DMS 273 treated with DMSO at 0.1 percent for 48 hours (cell line): ENCODE measurements at regions not wholly inside any gene's neighbourhood (a gene's known extent, or its start where the extent isn't known, plus 50 kb on each side); places are given as distances from the start of the nearest gene placed in this dataset.
"Not testable (repeated sequence)": the region's sequence is repeated elsewhere in the genome, so short reads cannot be mapped to it uniquely, and the experiment has no call there.

Experiments used
- DNase-seq: peaks from one replicate; lab custom pipeline; 2025; lab: John Stamatoyannopoulos, UW

DNA sequence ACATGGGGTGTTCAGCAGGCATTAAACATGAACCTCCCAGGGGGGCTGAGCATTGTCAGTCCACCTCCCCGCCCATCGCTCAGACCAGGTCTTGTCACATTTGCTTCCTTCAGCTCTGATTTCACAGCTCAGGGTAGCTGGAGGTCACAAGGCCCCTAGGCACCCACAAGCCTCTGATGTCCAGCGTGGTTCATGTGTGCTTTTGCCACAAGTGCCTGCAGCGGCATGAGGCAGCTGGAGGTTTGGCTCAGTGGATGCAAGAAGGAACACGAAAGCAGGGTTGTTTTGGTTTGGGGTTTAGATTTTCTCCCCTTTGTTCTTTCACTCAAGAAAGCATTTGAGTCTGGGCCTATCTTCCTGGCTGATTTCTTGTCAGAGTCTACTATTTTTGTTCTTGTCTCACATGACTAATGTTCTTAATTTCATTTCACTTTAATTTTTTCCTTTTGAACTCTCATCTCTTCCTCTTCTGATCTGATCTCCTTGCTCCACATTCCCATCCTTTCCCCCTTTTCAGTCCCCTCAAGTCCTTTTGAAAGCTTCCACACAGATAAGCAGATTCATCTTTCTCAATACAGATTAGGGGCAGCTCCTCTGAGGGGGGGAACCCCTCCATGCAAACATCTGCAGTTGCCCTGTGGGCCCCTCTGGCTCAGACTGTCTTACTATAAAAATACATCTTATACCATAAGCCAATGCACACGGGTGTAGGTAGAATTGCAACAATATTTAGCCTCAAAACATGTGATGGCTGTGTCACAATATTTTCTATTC is 68.1 kb upstream of the CEP85L start:
- no peak for DNase-seq

DNA sequence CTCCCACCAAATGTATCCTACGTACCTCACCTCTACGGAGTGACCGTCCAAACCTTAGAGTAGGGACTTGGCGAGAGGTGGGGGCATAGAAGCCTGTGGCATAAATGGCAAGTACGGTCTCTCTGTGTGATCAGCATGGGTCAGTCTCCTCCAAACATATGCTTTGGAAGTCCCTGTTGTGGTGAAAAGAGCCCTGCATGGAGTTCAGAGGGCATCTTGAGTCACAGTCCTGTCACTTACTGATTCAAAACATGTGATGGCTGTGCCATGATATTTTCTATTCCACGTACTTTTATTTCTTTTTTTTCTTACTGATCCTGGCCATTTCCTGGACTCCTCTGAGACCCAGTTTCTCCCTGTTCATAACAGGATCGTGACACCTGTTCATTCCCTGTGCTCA is 67.5 kb upstream of the CEP85L start:
- DNase-seq = no peak

DNA sequence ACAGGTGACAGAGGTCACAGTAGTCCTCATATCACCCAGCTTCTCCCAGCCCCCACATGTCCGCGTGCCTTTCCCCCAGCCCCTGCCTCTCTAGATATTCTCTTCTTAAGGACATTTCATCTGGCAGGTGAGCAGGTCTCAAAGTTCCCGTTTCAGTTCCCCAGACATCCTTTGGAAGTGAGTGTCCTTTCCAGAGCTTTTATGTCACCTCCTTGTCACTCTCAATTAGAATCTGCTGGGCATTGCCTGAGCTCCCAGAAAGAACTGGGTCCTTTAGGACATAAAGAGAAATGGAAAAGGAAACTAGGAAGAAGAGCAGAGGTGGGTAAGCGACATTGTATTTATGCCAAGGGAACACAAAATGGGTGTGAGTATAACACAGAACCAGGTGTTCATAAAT is 66.9 kb upstream of the CEP85L start:
- DNase-seq = no peak

DNA sequence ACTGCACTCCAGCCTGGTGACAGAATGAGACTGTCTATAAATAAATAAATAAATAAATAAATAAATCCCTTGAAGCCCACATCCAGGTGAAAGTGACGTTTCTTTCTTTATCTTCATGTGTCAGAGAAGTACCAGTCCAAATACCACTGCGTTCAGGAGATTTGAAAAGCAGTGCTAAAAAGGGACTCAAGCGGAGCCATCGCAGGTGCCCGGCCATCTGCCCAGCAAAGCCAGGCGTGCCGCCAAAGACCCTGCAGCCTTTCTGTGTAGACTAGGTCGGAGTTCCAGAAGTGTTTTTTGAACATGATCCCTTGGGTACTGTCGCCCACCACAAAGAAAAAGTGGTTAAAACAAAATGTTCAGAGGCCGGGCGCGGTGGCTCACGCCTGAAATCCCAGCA is 65.7 kb upstream of the CEP85L start:
- no peak for DNase-seq

DNA sequence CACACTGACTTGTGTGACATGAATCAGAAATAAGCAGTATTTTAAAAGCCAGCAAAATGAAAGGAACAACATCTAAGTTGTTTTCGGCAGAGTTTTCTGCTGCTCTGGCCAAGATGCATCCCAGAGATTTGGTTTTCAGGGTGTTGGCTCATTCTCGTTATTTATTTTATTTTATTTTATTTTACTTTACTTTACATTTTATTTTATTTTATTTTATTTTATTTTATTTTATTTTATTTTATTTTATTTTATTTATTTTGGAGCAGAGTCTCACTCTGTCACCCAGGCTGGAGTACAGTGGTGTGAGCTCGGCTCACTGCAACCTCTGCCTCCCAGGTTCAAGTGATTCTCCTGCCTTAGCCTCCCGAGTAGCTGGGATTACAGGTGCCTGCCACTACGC is 64.5 kb upstream of the CEP85L start:
- DNase-seq = not testable (repeated sequence)

DNA sequence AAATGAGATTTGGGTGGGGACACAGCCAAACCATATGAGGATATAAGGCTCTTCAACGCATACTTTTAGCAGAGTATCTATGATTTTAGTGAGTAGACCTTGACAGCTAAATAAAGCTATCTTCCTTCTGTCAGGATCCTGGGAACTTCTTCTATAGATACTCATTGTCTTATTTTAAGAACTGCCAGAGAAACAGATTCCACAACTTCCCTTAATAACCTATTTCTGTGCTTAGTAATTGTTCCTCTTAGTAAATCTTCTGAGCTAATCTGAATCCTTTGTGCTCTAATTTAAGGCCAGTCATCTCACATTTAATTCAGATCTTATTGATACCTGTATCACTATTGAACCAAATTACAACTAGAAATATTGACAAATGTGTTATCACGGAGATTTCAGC is 64.0 kb upstream of the CEP85L start:
- DNase-seq = no peak

DNA sequence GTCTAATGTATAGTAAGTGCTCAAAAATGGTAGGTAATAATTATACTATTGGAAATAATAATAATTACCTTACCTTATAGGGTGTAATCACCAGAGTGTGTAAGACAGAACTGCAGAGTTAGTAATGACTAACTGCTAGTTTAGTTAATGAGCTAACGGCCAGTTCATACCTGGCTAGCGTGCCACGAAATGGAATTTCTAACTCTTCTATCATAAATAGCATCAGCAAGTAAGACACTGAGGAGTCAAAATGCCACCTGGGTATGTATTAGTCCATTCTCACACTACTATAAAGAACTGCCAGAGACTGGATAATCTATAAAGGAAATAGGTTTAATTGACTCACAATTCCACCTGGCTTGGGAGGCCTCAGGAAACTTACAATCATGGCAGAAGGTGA is 63.4 kb upstream of the CEP85L start:
- no peak for DNase-seq

DNA sequence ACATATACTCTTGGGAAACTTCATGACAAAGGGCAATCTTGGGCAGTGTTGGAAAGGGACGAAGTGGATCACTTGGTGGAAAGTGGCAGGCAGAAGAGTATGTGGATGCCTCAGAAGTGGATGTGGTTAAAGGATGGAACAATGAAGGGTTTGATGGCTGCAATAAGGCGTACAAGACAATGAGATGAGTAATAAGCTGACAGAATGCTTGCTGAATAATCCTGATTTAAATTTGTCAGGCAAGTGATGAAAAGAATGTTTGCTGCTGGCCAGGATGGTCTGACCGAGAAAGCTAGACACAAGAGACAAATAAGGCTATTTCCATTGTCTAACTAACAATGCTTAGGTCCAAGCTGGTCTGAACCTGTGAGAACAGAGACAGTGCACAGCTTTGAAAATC is 61.6 kb upstream of the CEP85L start:
- no peak for DNase-seq

DNA sequence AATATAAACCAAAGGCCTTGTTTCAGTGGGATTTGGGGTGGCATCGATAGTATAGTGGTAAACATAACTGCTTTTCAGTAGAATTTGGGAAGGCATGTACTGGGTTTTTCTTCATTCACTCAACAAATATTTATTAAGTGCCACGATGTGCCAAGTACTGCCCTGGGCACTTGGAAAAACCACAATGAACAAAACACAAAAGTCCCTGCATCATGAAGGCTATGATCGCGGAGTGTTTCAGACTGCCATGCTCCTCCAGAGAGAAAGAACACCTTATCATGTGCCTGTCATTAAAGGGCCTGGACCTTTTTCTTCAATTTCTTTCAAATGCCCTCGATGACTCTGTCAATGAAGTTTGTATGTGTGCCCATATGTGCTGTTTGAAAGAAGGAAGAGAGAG is 59.2 kb upstream of the CEP85L start:
- DNase-seq = no peak

DNA sequence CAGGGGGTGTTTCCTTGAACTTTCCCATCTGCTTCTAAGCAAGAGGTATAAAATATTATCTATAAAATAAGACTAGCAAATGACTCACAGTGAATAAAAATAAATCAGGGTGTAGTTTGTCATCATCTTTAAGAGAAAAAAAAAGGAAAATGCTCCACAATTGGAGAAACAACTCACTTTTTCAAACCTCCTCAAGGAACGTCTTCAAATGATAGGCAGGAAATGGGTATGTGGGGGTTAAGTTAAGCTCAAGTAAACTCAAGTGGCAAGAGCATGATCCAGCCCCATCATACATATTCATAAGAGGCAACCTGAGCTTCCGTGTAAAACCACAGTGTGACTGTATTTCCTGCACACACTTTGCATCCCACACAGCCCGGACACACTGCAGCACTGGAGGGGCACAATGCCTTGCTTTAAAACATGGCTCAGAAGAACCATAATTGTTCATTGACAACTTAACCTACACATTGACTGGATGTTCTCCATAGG is 58.5 kb upstream of the CEP85L start:
- DNase-seq = peak; percentile 86

DNA sequence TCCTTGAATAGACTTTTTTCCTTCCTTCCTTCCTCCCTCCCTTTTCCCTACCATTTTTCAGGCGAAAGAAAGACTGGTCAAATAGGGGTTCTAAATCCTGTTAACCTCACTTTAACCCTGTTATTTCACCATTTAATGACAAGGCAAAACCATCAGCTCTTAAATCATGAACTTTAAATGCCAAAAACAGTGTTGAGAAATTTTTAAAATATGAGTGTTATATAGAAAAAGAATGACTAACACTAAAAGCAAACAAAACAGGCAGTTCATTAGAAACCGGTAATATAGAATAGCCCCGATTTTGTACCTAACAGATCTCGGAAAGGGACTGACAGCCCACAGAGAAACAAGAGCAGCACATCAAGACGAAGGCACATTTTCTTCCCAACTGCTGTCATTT is 57.4 kb upstream of the CEP85L start:
- DNase-seq = no peak

DNA sequence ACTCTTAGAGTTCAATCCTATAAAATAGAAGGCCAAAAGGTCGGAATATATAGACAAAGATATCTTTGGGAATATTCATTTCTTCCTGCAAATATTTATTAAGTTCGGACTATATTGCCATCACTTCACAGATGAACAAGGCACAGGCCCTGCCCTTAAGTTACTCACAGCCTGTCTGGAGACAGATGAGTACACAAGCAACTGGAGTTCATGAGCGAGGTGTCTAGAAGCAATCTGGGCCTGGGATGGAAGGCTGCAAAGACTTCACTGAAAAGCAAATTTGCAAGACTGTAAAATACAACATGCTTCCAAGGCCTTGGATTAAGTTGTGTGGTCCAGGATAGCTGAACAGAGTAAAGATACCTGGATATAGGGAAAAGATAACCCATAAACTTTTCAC is 56.7 kb upstream of the CEP85L start:
- no peak for DNase-seq

DNA sequence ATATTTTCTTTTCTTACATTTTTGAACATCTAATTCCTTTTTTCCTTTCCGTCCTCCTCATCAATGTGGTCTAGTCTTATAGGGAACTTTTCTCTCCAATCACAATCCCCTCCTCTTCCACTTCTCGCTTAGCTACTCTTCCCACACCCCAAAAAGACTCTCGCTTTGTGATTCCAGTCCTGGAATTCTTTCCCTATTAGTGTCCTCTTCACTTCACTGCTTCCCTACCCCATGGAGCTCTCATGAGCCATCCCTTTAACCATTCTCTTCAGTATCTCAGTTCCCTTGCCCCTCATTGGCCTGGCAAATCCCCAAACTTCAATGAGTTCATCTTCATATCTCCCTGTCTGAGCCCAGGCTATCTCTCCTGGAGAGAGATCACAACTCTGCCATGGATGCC is 55.3 kb upstream of the CEP85L start:
- DNase-seq = no peak

DNA sequence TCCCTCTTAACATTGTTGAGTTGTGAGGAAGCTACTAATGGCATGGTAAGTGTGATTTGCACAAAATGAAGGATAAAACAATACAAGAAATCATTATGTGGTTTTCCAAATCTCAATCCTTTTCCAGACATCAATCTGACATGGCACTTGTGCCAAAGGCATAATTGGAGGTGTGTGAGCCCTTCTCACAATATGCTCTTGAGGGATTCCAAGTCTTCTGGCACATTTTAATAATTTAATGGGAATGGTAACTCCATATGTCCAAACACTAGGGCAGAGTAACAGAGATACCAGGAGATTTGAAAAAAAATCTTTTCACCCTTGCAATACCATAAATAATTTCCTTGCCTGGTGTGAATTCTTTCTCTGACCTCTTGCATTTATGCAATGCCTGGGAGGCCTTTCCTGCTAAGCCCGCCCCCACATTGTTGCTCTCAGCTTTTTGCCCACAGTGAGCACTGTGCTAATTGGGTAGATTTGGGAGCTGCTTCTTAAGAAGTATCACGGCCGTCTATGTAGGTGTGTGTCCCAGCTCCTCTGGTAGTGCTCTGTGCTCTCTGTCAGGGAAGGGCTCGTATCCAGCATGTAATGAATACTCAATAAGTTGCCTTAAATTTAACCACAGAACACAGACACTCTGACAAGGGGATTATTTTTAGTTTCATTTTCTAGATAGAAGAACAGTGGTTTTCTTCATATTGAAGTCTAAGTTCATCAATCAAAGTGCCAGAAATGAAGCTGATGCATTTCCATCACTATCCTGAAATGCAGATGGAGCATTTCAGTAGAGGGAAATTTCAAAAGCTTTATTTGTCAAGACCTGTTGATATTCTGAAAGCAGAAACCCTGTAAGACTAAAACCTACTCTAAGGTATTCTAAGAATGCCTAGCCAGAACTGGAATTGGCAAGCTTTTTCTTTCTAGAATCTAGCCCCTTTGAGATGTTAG is 54.4 kb upstream of the CEP85L start:
- no peak for DNase-seq

DNA sequence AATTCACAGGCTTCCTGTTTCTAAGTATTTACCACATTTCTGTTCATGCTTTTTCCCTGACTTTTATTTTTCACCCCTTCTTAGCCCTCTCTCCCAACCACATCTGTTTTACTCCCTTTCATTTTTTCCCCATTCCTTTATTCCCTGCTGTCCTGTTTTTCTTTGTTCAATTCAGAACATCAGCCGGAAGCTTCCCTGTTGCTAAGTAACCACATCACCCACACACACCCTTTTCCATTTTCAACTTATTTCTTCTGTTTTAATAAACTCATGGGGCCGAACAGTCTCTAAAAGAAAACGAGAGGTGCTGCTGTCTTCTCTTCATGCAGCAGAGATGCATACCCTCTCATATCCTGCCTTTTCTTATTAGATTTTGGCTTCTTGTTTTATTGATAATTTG is 53.5 kb upstream of the CEP85L start:
- no peak for DNase-seq

DNA sequence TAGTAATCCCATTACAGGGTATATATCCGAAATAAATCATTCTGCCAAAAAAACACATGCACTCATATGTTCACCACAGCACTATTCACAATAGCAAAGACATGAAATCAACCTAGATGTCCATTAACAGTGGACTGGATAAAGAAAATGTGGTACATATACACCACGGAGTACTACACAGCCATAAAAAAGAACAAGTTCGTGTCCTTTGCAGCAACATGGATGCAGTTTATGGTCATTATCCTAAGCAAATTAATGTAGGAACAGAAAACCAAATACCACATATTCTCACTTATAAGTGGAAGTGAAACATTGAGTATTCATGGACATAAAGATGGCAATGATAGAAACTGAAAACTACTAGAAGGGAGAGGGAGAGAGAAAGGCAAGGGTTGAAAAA is 49.9 kb upstream of the CEP85L start:
- DNase-seq = not testable (repeated sequence)
